Cardiac fibroblast (primary cell): ENCODE measurements at regions not wholly inside any gene's neighbourhood (a gene's known extent, or its start where the extent isn't known, plus 50 kb on each side); places are given as distances from the start of the nearest gene placed in this dataset.
"Not testable (repeated sequence)": the region's sequence is repeated elsewhere in the genome, so short reads cannot be mapped to it uniquely, and the experiment has no call there.

Source experiments
- DNase-seq, 2 donors: peaks; one replicate each; pipeline versions ENCODE4 v3.0.0 to v3.0.0-alpha.2; 2010; ENCODE audit warnings: low read depth in 2 of 2
- H3K4me3 ChIP-seq, 2 donors: replicated peaks in 1 of 2; 1 replicate in 1 of 2; 2 replicates in 1 of 2; pipeline ENCODE4 v1.5.1; 2011; ENCODE audit warnings: low read depth in 2 of 2, low read length in 2 of 2, mild to moderate bottlenecking in 2 of 2, moderate library complexity in 1 of 2
- CTCF ChIP-seq: IDR thresholded peaks from one replicate; pipeline ENCODE4 v1.5.1; 2011; ENCODE audit warnings: low read depth, mild to moderate bottlenecking, low read length, inconsistent platforms

GRCh38 chr13:44719857-44720671, 143.9 kb upstream of the TSC22D1 start:
- peak; percentile 91 for DNase-seq
- TF ChIP-seq CTCF, result no peak
- no peak overlapping the region for H3K4me3 ChIP-seq

- TF ChIP-seq CTCF, result no peak
- H3K4me3 ChIP-seq, result no peak overlapping the region
- DNase-seq, result no peak
Observed at GRCh38 chr13:44718467-44718866, 142.3 kb upstream of the TSC22D1 start.

- TF ChIP-seq CTCF, result no peak
- H3K4me3 ChIP-seq, result no peak overlapping the region
- DNase-seq, result peak in 1 of 2 donors; percentile 55
Observed at GRCh38 chr13:44715287-44716230, 139.4 kb upstream of the TSC22D1 start.

DNA sequence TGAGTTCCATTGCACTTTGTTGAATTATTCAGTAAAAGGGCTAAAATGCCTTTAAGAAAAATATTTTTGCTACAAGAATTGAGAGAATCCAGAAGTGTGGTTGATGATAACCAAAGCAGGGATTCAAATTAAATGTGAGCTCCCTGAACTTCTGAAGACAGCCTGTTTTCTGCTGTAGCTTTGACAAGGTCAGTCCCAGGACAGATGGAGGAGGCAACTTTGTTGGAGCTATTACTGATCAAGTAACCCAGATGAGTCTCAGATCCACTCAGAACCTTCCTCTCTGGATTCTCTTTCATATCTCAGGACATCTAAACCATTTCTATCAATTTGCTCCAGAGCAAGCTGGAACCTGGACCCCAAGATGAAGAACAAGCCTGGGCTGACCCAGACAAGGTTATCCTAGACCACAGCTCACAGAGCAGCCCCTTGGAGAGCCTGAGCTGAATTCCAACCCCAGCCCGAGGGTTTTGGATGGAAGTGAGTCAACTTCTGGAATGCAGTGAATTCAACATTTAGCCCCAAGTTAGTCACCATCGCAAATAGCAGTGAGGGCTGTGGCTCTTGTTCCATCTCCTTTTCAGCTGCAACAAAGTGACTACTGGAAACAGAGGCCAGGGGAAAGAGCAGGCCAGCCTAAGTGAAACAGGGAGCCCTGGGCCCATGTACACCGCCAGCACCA, 137.8 kb upstream of the TSC22D1 start:
- DNase-seq, result peak; percentile 94 to 97
- TF ChIP-seq CTCF, result no peak

GRCh38 chr13:44711706-44712105, 135.6 kb upstream of the TSC22D1 start:
- no peak overlapping the region for H3K4me3 ChIP-seq
- DNase-seq, result no peak
- TF ChIP-seq CTCF, result no peak

More for the DNA sequence above, 137.8 kb upstream of the TSC22D1 start:
- no peak overlapping the region for H3K4me3 ChIP-seq

- peak; percentile 90 to 94 for DNase-seq
- H3K4me3 ChIP-seq, result no peak overlapping the region
- no peak for TF ChIP-seq CTCF
Observed at GRCh38 chr13:44710576-44710975, 134.4 kb upstream of the TSC22D1 start.

GRCh38 chr13:44704811-44705210, 128.7 kb upstream of the TSC22D1 start:
- H3K4me3 ChIP-seq, DNase-seq: not testable (repeated sequence)
